Breast epithelium (tissue), 3 donors: ENCODE measurements at regions not wholly inside any gene's neighbourhood (a gene's known extent, or its start where the extent isn't known, plus 50 kb on each side); places are given as distances from the start of the nearest gene placed in this dataset.
"Not testable (repeated sequence)": the region's sequence is repeated elsewhere in the genome, so short reads cannot be mapped to it uniquely, and the experiment has no call there.

Source experiments
- POLR2A ChIP-seq: fragments of 450-650 bp; IDR thresholded peaks from one replicate; pipeline ENCODE4 v1.6.1; 2016; ENCODE audit warnings: antibody characterized with exemption, mild to moderate bottlenecking, moderate library complexity
- TF ChIP-seq, protein P1 (sequence below), 3 donors: fragments of 450-650 bp; IDR thresholded peaks; one replicate each; pipeline ENCODE4 v1.5.1; 2016 to 2017; ENCODE audit warnings: antibody characterized with exemption in 3 of 3, mild to moderate bottlenecking in 3 of 3, moderate library complexity in 3 of 3

DNA sequence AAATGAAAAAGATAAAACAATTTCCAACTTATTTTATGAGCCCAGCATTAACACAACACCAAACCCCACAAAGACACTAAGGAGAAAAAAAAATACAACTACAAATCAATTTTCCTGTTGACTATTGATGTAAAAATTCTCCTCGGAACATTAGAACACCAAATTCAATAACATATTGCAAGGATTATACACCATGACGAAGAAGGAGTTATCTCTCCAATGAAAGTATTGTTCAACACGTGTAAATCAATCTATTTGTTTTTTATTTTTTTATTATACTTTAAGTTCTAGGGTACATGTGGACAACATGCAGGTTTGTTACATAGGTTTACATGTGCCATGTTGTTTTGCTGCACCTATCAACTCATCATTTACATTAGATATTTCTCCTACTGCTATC is 1632.3 kb downstream of the SPATA31A7 start:
- TF ChIP-seq POLR2A: not testable (repeated sequence)
- TF ChIP-seq, protein P1, sequence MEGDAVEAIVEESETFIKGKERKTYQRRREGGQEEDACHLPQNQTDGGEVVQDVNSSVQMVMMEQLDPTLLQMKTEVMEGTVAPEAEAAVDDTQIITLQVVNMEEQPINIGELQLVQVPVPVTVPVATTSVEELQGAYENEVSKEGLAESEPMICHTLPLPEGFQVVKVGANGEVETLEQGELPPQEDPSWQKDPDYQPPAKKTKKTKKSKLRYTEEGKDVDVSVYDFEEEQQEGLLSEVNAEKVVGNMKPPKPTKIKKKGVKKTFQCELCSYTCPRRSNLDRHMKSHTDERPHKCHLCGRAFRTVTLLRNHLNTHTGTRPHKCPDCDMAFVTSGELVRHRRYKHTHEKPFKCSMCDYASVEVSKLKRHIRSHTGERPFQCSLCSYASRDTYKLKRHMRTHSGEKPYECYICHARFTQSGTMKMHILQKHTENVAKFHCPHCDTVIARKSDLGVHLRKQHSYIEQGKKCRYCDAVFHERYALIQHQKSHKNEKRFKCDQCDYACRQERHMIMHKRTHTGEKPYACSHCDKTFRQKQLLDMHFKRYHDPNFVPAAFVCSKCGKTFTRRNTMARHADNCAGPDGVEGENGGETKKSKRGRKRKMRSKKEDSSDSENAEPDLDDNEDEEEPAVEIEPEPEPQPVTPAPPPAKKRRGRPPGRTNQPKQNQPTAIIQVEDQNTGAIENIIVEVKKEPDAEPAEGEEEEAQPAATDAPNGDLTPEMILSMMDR (IDR thresholded peaks at IDR 0.05): not testable (repeated sequence)
